GM12878 (cell line): ENCODE measurements at regions not wholly inside any gene's neighbourhood (a gene's known extent, or its start where the extent isn't known, plus 50 kb on each side); places are given as distances from the start of the nearest gene placed in this dataset.

ENCODE experiments used
- ATAC-seq: fragments of 200-7000 bp; cut with Tn5 transposase; 3 replicates; pipeline ENCODE4 v1.9.1; 2020; ENCODE audit warnings: mild to moderate bottlenecking, moderate library complexity
- BruUV-seq: library from RNA; stranded (reverse); fragments of 400-500 nt; replicated peaks from 2 replicates; lab custom pipeline; 2021; lab: Mats Ljungman, UMichigan
- CTCF ChIA-PET: fragments of 300-600 bp; sonication (Branson Sonifier 250); formaldehyde crosslinking; extraction: SDS; loops from one replicate; lab custom pipeline; 2021; ENCODE audit warnings: inconsistent platforms; lab: Yijun Ruan, JAX
- POLR2A ChIA-PET: fragments of 350-600 bp; formaldehyde crosslinking; extraction: SDS; loops from one replicate; lab custom pipeline; 2021; ENCODE audit warnings: inconsistent platforms; lab: Charles Lee
- RAD21 ChIA-PET: fragments of 300-600 bp; sonication (Branson Sonifier 250); formaldehyde crosslinking; loops from one replicate; lab custom pipeline; 2023; ENCODE audit warnings: antibody characterized with exemption; ENCODE audit not compliant: unreplicated experiment; lab: Charles Lee
- SMC1A ChIA-PET: fragments of 300-600 bp; sonication (Branson Sonifier 250); formaldehyde crosslinking; loops from one replicate; lab custom pipeline; 2023; ENCODE audit not compliant: unreplicated experiment, uncharacterized antibody; lab: Charles Lee
- DNase-seq: peaks from one replicate; pipeline ENCODE4 v3.0.0-alpha.2; 2011; ENCODE audit warnings: low read depth, low spot score
- FAIRE-seq: peaks from 3 replicates; lab custom pipeline; 2011; peaks lifted over from hg19 to GRCh38; lab: Jason Lieb, UNC
- H2AFZ ChIP-seq: 2 replicates; pipeline ENCODE4 v1.6.0; 2011; ENCODE audit warnings: low read depth, low read length, control low read depth; ENCODE audit not compliant: control insufficient read depth
- H3K27ac ChIP-seq: 2 replicates; pipeline ENCODE4 v1.5.1; 2011; ENCODE audit warnings: control low read depth; ENCODE audit not compliant: control insufficient read depth, insufficient read depth
- H3K27me3 ChIP-seq, 2 experiments: replicated peaks in 1 of 2; 2 replicates each; pipeline versions ENCODE4 v1.6.0 to v1.6.1; 2011; ENCODE audit warnings: low read length in 1 of 2; ENCODE audit not compliant: control insufficient read depth in 2 of 2, insufficient read depth in 2 of 2
- H3K36me3 ChIP-seq, 2 experiments: 2 replicates each; pipeline ENCODE4 v1.5.1; 2011; ENCODE audit warnings: low read length in 1 of 2; ENCODE audit not compliant: control insufficient read depth in 2 of 2, insufficient read depth in 2 of 2
- H3K4me1 ChIP-seq: 2 replicates; pipeline ENCODE4 v1.6.1; 2011; ENCODE audit warnings: mild to moderate bottlenecking, low read length, moderate library complexity, mixed read lengths; ENCODE audit not compliant: control insufficient read depth, insufficient read depth
- H3K4me2 ChIP-seq: 2 replicates; pipeline ENCODE4 v1.6.0; 2011; ENCODE audit warnings: control low read depth; ENCODE audit not compliant: control insufficient read depth, insufficient read depth
- H3K4me3 ChIP-seq: fragments of 200-600 bp; sonication (generic); 2 replicates; pipeline ENCODE4 v1.5.1; 2016
- H3K79me2 ChIP-seq: 2 replicates; pipeline ENCODE4 v1.6.0; 2011; ENCODE audit warnings: low read length; ENCODE audit not compliant: control insufficient read depth, insufficient read depth
- H3K9ac ChIP-seq: 2 replicates; pipeline ENCODE4 v1.8.0; 2011; ENCODE audit warnings: low read length, control low read depth, mixed read lengths; ENCODE audit not compliant: control insufficient read depth, insufficient read depth
- H3K9me3 ChIP-seq: replicated peaks from 3 replicates; pipeline ENCODE4 v1.5.1; 2011; ENCODE audit warnings: mild to moderate bottlenecking, low read length; ENCODE audit not compliant: control insufficient read depth, insufficient read depth
- H4K20me1 ChIP-seq: 2 replicates; pipeline ENCODE4 v1.6.0; 2011; ENCODE audit not compliant: control insufficient read depth, insufficient read depth
- BACH1 ChIP-seq: fragments of 450-650 bp; IDR thresholded peaks from 2 replicates; pipeline ENCODE4 v1.6.1; 2017; ENCODE audit warnings: mild to moderate bottlenecking, borderline replicate concordance
- CHD2 ChIP-seq: IDR thresholded peaks from 2 replicates; pipeline ENCODE4 v1.6.1; 2011; ENCODE audit warnings: low read depth, low read length, improper control_type of control experiment, borderline replicate concordance
- CHD4 ChIP-seq: fragments of 200-600 bp; sonication (generic); IDR thresholded peaks from 2 replicates; pipeline ENCODE4 v1.6.1; 2016; ENCODE audit warnings: mild to moderate bottlenecking
- ESRRA ChIP-seq: IDR thresholded peaks from 2 replicates; pipeline ENCODE4 v1.6.1; 2012; ENCODE audit warnings: mild to moderate bottlenecking, low read length, improper control_type of control experiment
- GABPA ChIP-seq: IDR thresholded peaks from 2 replicates; pipeline ENCODE4 v1.6.1; 2014; ENCODE audit warnings: antibody characterized with exemption, low read depth, mild to moderate bottlenecking, inconsistent platforms
- HSF1 ChIP-seq: fragments of 150-350 bp; IDR thresholded peaks from 2 replicates; pipeline ENCODE4 v1.6.1; 2014; ENCODE audit warnings: mild to moderate bottlenecking, low read depth, low read length
- MAX ChIP-seq: IDR thresholded peaks from 2 replicates; pipeline ENCODE4 v1.6.1; 2012; ENCODE audit warnings: low read depth, low read length, improper control_type of control experiment
- NR2C2 ChIP-seq: IDR thresholded peaks from 2 replicates; pipeline ENCODE4 v1.6.1; 2011; ENCODE audit warnings: borderline replicate concordance, low read depth; ENCODE audit not compliant: control insufficient read depth, insufficient read length
- SRF ChIP-seq, 2 experiments: IDR thresholded peaks; 2 replicates each; pipeline ENCODE4 v1.6.1; 2011; ENCODE audit warnings: low read depth in 2 of 2, low read length in 2 of 2, mild to moderate bottlenecking in 1 of 2, moderate library complexity in 1 of 2
- STAT3 ChIP-seq: IDR thresholded peaks from 2 replicates; pipeline ENCODE4 v1.6.1; 2011; ENCODE audit warnings: low read depth, low read length, improper control_type of control experiment
- ZBED1 ChIP-seq: IDR thresholded peaks from 2 replicates; pipeline ENCODE4 v1.6.1; 2016; ENCODE audit warnings: borderline replicate concordance
- WGBS: methylation state at CpG from one replicate; pipeline ENCODE4 v1.1.6; 2016; ENCODE audit warnings: low lambda C conversion rate; ENCODE audit not compliant: insufficient replicate concordance, insufficient coverage; ENCODE audit errors: missing lambda C conversion rate; 5-methylcytosine and 5-hydroxymethylcytosine counted together
- in situ Hi-C: fragments of 300-500 bp; cut with MboI; formaldehyde crosslinking; loops from 9 replicates; pipeline ENCODE4 v1.14.3; 2018; ENCODE audit warnings: mixed read lengths
- intact Hi-C: fragments of 100-400 bp; cut with micrococcal nuclease; formaldehyde crosslinking; loops from one replicate; pipeline ENCODE4 v1.14.2; 2022; ENCODE audit not compliant: unreplicated experiment
- TF ChIP-seq, protein P1 (sequence below): fragments of 450-650 bp; IDR thresholded peaks from 2 replicates; pipeline ENCODE4 v1.6.1; 2017; ENCODE audit warnings: mild to moderate bottlenecking, moderate library complexity

GRCh38 chr16:9185381-9185780, 93.9 kb downstream of the HAPSTR1 start:
- H3K4me1 ChIP-seq, result no peaks in the 10 kb centered on the region
- H3K27me3 ChIP-seq, result no peaks in the 10 kb centered on the region
- no peak overlapping the region for H2AFZ ChIP-seq
- H3K9me3 ChIP-seq, result no peaks in the 10 kb centered on the region
- no peak overlapping the region for H3K4me2 ChIP-seq
- 60% methylated on average over 2 of the region's 2 CpGs for WGBS
- ChIA-PET RAD21 (no interaction called here), SMC1A (no interaction called here), CTCF (no interaction called here), POLR2A (no interaction called here)
- FAIRE-seq (no peak), ATAC-seq (no peak), DNase-seq (no peak)
- no peak overlapping the region for H3K9ac ChIP-seq
- no peak overlapping the region for H3K4me3 ChIP-seq
- no peaks in the 10 kb centered on the region for H3K79me2 ChIP-seq
- H3K36me3 ChIP-seq, result no peaks in the 10 kb centered on the region
- in situ Hi-C loops (no loop called here), intact Hi-C loops (no loop called here)
- TF ChIP-seq ESRRA (no peak), CHD4 (no peak), SRF (IDR thresholded peaks at IDR 0.05; ENCODE audit: low read depth in 2 of 2, low read length in 2 of 2) (no peak), CHD2 (no peak), ZBED1 (no peak), BACH1 (no peak), NR2C2 (no peak), GABPA (no peak), MAX (no peak)
- no TSS peak for BruUV-seq
- no peaks in the 10 kb centered on the region for H4K20me1 ChIP-seq
- H3K27ac ChIP-seq, result no peak overlapping the region

DNA sequence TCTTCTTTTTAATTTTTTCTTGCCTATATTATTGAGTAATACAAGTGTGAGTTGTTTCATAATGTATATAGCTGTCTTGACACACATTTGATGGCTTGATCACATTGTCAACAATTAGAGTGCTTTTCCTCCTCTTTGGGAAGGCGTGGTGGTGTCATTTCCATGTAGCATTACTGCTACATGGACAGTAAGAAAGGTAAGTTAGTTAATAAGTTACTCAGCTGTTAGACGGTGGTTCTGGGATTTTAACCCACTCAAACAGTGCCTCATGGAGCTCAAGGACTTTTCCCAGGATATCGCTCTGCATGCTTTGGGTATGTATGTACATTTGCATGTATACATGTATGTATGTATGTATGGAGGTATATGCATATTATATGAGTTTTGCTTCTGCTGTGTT, 94.6 kb downstream of the HAPSTR1 start:
- CTCF ChIA-PET, result no interaction called here
- RAD21 ChIA-PET, result no interaction called here
- Histone ChIP-seq H3K27ac (no peak overlapping the region), H4K20me1 (no peaks in the 10 kb centered on the region), H3K4me1 (no peaks in the 10 kb centered on the region), H3K36me3 (no peaks in the 10 kb centered on the region), H3K79me2 (no peaks in the 10 kb centered on the region), H3K27me3 (no peaks in the 10 kb centered on the region), H3K9ac (no peak overlapping the region), H3K9me3 (no peaks in the 10 kb centered on the region), H3K4me3 (no peak overlapping the region), H3K4me2 (no peak overlapping the region), H2AFZ (no peak overlapping the region)
- no peak for DNase-seq
- 16% methylated on average over 3 of the region's 3 CpGs for WGBS
- no peak for FAIRE-seq
- in situ Hi-C loops (no loop called here), intact Hi-C loops (no loop called here)
- POLR2A ChIA-PET, result no interaction called here
- SMC1A ChIA-PET, result no interaction called here
- ATAC-seq, result no peak
- no TSS peak for BruUV-seq
- TF ChIP-seq, protein P1, sequence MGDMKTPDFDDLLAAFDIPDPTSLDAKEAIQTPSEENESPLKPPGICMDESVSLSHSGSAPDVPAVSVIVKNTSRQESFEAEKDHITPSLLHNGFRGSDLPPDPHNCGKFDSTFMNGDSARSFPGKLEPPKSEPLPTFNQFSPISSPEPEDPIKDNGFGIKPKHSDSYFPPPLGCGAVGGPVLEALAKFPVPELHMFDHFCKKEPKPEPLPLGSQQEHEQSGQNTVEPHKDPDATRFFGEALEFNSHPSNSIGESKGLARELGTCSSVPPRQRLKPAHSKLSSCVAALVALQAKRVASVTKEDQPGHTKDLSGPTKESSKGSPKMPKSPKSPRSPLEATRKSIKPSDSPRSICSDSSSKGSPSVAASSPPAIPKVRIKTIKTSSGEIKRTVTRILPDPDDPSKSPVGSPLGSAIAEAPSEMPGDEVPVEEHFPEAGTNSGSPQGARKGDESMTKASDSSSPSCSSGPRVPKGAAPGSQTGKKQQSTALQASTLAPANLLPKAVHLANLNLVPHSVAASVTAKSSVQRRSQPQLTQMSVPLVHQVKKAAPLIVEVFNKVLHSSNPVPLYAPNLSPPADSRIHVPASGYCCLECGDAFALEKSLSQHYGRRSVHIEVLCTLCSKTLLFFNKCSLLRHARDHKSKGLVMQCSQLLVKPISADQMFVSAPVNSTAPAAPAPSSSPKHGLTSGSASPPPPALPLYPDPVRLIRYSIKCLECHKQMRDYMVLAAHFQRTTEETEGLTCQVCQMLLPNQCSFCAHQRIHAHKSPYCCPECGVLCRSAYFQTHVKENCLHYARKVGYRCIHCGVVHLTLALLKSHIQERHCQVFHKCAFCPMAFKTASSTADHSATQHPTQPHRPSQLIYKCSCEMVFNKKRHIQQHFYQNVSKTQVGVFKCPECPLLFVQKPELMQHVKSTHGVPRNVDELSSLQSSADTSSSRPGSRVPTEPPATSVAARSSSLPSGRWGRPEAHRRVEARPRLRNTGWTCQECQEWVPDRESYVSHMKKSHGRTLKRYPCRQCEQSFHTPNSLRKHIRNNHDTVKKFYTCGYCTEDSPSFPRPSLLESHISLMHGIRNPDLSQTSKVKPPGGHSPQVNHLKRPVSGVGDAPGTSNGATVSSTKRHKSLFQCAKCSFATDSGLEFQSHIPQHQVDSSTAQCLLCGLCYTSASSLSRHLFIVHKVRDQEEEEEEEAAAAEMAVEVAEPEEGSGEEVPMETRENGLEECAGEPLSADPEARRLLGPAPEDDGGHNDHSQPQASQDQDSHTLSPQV, result no peak
- TF ChIP-seq STAT3, result no peak
- TF ChIP-seq HSF1, result no peak
